ENCODE measurements at regions not wholly inside any gene's neighbourhood (a gene's known extent, or its start where the extent isn't known, plus 50 kb on each side); places are given as distances from the start of the nearest gene placed in this dataset.

DNA sequence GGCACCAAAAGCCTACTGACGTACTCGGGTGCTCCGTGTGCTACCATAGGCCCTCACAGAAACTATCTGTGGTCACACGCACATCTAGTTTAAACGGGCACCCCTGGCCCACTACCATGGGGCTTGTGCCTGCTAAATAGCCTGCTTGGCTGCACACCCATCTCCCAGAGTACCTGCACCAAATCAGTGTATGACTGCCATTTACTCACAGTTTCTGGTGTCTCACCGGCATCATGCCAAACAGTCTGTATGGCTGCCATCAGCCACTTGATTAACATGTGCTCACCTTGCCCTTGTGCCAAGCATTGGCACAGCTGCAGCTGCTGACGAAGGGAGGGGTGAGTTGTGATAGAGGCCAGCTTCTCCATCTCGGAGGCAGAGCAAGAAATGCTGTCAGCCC is 232.7 kb downstream of the IGSF11 start:
- Histone ChIP-seq H3K27ac (no peak overlapping the region), H3K9me3 (no peaks in the 10 kb centered on the region), H3K36me3 (no peaks in the 10 kb centered on the region), H3K4me3 (no peak overlapping the region), H3K27me3 (replicated peaks in 1 of 7) (no peaks in the 10 kb centered on the region), H3K4me1 (no peaks in the 10 kb centered on the region)
- TF ChIP-seq POLR2AphosphoS5 (IDR thresholded peaks at IDR 0.05) = no peak
- TF ChIP-seq, protein P1, sequence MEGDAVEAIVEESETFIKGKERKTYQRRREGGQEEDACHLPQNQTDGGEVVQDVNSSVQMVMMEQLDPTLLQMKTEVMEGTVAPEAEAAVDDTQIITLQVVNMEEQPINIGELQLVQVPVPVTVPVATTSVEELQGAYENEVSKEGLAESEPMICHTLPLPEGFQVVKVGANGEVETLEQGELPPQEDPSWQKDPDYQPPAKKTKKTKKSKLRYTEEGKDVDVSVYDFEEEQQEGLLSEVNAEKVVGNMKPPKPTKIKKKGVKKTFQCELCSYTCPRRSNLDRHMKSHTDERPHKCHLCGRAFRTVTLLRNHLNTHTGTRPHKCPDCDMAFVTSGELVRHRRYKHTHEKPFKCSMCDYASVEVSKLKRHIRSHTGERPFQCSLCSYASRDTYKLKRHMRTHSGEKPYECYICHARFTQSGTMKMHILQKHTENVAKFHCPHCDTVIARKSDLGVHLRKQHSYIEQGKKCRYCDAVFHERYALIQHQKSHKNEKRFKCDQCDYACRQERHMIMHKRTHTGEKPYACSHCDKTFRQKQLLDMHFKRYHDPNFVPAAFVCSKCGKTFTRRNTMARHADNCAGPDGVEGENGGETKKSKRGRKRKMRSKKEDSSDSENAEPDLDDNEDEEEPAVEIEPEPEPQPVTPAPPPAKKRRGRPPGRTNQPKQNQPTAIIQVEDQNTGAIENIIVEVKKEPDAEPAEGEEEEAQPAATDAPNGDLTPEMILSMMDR (IDR thresholded peaks at IDR 0.05 in 8 of 11, conservative IDR thresholded peaks at IDR 0.05 in 3 of 11) = no peak
- no peak for TF ChIP-seq POLR2A (IDR thresholded peaks at IDR 0.05)
- 87 to 94% (median 89%) methylated on average over 8 of the region's 8 CpGs for WGBS, 5 donors
- DNase-seq = no peak
- intact Hi-C loops (cut with DNase I; ENCODE audit: low total_unique reads) = no loop called here

DNA sequence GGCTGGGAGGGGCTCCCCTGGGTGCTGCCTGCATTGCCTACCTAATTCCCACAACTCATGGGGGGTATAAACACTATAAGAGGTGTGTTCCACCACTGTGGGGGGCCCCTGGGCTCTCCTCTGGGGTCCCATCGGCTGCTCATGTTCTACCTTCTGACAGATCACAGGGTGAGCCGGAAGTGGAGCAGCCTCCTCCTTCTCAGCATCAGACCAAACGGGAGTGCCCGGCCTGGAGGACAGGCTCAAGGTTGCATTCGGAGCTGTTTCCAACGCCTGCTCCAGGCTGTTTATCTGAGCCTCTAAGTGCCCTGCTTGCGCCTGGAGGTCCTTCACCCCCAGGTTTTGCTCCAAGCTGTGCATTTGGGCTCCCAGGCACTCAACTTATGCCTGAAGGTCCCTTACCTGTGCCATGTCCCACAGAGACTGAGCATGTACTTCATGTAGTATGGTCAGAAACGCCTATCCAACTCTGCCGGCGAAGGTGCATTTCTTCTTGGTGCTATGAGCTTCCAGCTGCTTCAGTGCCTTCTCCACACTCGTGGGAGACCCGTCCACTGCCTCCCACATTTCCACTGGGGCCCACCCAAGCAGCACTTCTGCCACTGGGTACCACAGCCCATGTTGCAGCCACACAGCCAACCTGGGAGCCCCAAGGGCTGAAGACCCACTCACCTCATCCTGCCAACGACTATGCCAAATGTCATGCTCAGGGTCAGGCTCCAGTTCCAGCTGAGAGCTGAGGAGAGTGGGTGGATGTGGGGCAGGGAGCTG is 232.1 kb downstream of the IGSF11 start:
- H3K9me3 ChIP-seq = no peaks in the 10 kb centered on the region
- WGBS, 5 donors = 81 to 86% (median 82%) methylated on average over 13 of the region's 13 CpGs
- H3K27ac ChIP-seq = no peak overlapping the region
- H3K4me1 ChIP-seq = no peaks in the 10 kb centered on the region
- intact Hi-C loops (cut with DNase I; ENCODE audit: low total_unique reads) = no loop called here
- H3K27me3 ChIP-seq (replicated peaks in 1 of 7) = no peaks in the 10 kb centered on the region
- H3K36me3 ChIP-seq = no peaks in the 10 kb centered on the region
- H3K4me3 ChIP-seq = no peak overlapping the region
- TF ChIP-seq, protein P1 (IDR thresholded peaks at IDR 0.05 in 8 of 11, conservative IDR thresholded peaks at IDR 0.05 in 3 of 11) = no peak
- no peak for TF ChIP-seq POLR2A (IDR thresholded peaks at IDR 0.05)
- no peak for TF ChIP-seq POLR2AphosphoS5 (IDR thresholded peaks at IDR 0.05)
- DNase-seq = no peak

DNA sequence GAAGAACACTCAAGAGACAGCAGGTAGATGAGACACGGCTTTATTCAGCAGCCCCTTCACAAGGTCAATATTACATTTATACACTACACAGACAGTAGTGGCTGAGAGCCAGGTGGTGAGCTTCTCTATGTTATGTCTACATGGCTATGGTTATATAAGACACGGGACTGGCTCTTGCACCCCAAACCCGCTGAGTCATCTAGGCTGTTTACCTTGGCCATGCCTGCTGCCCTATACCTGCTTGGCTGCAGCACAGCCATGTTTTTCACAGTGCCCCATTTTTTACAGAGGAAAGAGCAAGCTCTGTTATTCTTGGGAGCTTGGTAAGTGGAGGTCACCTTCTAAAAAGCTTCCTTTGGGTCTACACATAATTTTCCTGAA is 231.6 kb downstream of the IGSF11 start:
- Histone ChIP-seq H3K27me3 (replicated peaks in 1 of 7) (no peaks in the 10 kb centered on the region), H3K36me3 (no peaks in the 10 kb centered on the region), H3K4me3 (no peak overlapping the region), H3K27ac (no peak overlapping the region), H3K4me1 (no peaks in the 10 kb centered on the region), H3K9me3 (no peaks in the 10 kb centered on the region)
- TF ChIP-seq, protein P1 (IDR thresholded peaks at IDR 0.05 in 8 of 11, conservative IDR thresholded peaks at IDR 0.05 in 3 of 11) = no peak
- TF ChIP-seq POLR2AphosphoS5 (IDR thresholded peaks at IDR 0.05) (no peak), POLR2A (IDR thresholded peaks at IDR 0.05) (no peak)
- intact Hi-C loops (cut with DNase I; ENCODE audit: low total_unique reads) = no loop called here
- 82 to 91% (median 88%) methylated on average over 3 of the region's 3 CpGs for WGBS, 5 donors
- no peak for DNase-seq

DNA sequence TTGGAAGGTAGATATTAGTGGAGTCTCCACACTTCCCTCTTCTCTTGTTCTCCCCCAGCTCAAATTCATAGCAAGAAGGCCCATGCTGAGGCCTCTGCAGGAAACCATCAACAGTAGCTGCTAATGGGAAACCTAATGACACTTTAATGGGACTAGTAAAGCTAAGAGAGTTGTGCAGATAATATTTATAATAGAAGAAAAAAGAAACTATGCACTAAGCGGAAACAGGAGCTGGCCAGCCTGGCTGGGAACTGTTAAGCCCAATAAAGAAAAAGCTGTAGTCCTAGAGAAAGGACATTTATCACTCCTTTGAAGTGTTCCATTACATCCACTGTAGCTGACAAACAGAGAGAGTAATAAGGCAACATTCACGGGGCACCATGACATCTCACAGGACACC is 229.6 kb downstream of the IGSF11 start:
- no peaks in the 10 kb centered on the region for H3K36me3 ChIP-seq
- H3K27ac ChIP-seq = no peak overlapping the region
- no peak overlapping the region for H3K4me3 ChIP-seq
- H3K4me1 ChIP-seq = no peaks in the 10 kb centered on the region
- intact Hi-C loops (cut with DNase I; ENCODE audit: low total_unique reads) = no loop called here
- no peaks in the 10 kb centered on the region for H3K9me3 ChIP-seq
- no peaks in the 10 kb centered on the region for H3K27me3 ChIP-seq (replicated peaks in 1 of 7)
- TF ChIP-seq POLR2AphosphoS5 (IDR thresholded peaks at IDR 0.05) = no peak
- TF ChIP-seq POLR2A (IDR thresholded peaks at IDR 0.05) = no peak
- TF ChIP-seq, protein P1 (IDR thresholded peaks at IDR 0.05 in 8 of 11, conservative IDR thresholded peaks at IDR 0.05 in 3 of 11) = no peak
- DNase-seq = no peak
- 63 to 76% (median 64%) methylated on average over 2 of the region's 2 CpGs for WGBS, 5 donors

Measured in spleen (tissue), 11 donors.